ENCODE measurements at regions not wholly inside any gene's neighbourhood (a gene's known extent, or its start where the extent isn't known, plus 50 kb on each side); places are given as distances from the start of the nearest gene placed in this dataset.

- H3K27ac Mint-ChIP-seq: no peak overlapping the region
These were observed 49.9 kb upstream of the BMP5 start for GRCh38 chr6:55925292-55925691.

More at GRCh38 chr6:55925292-55925691, 49.9 kb upstream of the BMP5 start:
- ATAC-seq (no peak), DNase-seq (ENCODE audit: low spot score in 2 of 2) (no peak)
- Mint-ChIP-seq H3K36me3 (no peaks in the 10 kb centered on the region), H3K9me3 (peaks cover 8 to 18% of the 10 kb centered on the region in 2 donors)
